ENCODE measurements at regions not wholly inside any gene's neighbourhood (a gene's known extent, or its start where the extent isn't known, plus 50 kb on each side); places are given as distances from the start of the nearest gene placed in this dataset.
"Not testable (repeated sequence)": the region's sequence is repeated elsewhere in the genome, so short reads cannot be mapped to it uniquely, and the experiment has no call there.

- no peak for DNase-seq
Measured at GRCh38 chr4:153929675-153930074, 140.8 kb upstream of the SFRP2 start.

DNA sequence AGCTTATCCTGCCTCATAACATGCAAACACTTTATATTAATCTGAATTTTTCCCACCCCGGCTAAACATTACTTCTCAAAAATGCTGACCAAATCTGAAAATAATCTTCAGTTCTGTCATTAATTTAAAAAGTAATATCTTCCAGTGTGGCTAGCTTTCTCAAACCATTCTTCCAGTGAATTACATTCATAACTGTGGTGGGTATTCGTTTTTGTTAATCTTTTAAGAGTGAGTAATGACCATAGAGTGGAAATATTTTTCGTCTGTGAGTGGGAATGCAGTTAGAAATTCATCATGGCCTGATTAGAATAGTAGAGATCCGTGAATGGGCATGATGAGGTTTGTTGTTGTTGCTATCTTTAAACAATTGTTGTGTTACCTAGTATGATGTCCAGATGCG lies 138.6 kb upstream of the SFRP2 start:
- no peak for DNase-seq

GRCh38 chr4:153922148-153922547 lies 133.3 kb upstream of the SFRP2 start:
- no peak for DNase-seq

GRCh38 chr4:153919667-153920066 lies 130.8 kb upstream of the SFRP2 start:
- DNase-seq: no peak

DNA sequence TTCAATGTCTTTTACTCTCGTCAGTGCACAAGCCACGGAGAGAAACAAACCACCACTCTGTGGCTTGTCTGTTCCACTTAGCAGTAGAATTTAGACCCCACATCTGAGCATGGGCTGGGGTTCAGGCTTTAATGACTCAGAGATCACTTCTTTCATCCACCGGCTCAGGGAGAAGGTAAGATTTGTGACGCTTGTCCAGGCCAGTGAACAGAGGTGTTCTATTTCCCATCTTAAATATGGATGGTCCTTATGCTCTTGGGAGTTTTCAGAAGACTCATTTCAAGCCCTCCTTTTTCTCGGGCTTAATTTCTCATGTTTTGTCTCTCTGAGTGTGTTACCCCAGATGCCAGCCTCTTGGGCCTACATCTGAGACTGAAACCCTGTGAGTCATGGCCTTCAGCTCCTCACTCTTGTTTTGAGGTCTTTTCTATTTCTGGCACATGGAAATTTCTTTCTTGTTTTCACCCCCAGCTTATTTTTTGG lies 127.4 kb upstream of the SFRP2 start:
- no peak for DNase-seq

DNA sequence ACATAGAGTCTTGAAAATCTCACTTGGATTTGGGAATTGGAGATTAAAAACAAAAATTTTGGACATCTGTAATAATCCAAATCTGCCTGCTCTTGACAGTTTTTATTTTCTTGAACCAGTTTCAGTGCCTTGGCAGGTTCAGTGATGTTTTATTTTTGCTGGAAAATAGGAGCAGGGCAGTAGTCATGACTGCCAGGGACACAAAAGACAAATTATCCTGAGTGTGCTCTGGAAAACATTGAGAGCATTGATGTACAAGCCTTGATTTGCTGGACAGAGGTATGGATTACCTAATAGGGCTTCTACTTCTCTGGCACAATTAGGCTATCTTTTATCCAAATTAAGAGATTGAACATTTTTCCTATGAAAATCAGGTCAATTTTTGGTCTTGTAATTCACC lies 123.4 kb upstream of the SFRP2 start:
- no peak for DNase-seq

GRCh38 chr4:153909672-153910071 lies 120.8 kb upstream of the SFRP2 start:
- DNase-seq: no peak

- no peak for DNase-seq
Measured at GRCh38 chr4:153906231-153906630, 117.3 kb upstream of the SFRP2 start.

DNA sequence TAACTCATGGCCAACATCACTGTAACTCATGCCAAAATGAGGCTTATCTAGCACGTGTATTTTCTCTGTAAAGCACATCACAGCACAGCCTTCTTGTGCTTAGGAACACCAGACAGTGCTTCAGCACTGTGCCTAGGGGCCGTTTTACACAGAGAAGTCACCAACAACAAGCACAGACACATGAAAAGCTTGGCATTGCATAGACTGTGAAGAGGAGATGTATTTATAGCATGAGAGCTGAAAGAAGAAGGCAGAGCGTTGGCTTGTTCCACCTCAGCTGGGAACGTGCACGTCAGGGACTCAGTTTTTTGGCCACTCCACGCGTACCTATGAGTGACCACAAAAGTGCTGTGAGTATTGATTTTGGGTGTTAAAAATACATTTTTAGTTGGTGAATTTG lies 116.3 kb upstream of the SFRP2 start:
- DNase-seq: no peak

GRCh38 chr4:153904011-153904410 lies 115.1 kb upstream of the SFRP2 start:
- no peak for DNase-seq

DNA sequence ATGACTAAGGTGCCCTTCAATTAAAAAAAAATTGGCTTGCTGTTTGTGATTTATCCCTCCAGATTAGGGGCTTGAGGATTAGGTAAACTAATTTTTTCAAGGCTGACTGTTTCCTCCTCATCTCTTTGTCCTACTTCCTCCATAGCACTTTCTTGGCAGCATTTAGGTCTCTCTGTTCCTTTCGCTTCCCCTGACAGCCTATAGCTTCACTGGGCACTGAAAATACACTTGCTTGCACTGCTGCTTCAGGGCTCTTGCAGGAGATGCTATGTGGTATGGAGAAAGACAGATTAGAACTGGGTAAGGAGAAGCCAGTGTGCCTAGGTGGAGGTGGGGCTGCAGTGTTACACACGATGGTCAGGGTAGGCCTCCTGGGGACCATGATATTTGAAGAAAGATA lies 112.3 kb upstream of the SFRP2 start:
- DNase-seq: no peak

- no peak for DNase-seq
Measured at GRCh38 chr4:153900426-153900825, 111.5 kb upstream of the SFRP2 start.

DNA sequence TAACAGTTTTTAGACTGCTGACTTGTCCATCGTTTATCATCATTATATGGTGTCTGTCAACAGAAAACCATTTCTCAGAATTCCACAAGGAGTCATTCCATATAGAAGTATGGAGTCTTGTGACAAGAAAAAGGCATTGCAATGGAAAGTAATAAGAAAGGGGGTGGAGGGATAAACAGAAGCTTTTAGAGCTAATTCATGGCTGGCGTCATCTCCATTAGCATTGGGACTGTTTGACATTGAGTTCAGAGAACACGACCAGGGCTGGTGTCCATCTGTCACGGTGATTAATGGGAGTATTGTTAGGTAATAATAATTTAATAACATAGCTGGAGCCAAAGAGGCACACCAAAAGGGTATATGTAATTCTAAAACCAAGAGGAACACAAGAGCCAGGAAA lies 101.9 kb upstream of the SFRP2 start:
- DNase-seq: no peak

GRCh38 chr4:153887217-153887616 lies 98.3 kb upstream of the SFRP2 start:
- DNase-seq: no peak

DNA sequence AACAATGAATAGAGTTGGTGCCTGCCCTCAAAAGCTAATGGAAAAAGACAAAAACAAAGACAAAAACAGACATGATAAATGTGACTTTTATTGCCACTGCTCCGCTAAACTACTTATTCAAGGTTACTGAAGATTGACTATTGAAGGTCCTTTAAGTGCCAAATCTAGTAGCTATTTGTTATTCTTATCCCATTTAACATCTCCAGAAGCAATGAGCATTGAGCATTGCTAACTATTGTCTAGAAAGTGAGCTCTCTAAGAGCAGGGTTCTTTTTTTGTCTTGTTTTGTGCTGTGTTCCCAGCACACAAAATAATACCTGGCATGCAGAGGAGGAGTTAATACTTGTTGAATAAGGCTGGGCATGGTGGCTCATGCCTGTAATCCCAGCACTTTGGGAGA lies 95.4 kb upstream of the SFRP2 start:
- no peak for DNase-seq

DNA sequence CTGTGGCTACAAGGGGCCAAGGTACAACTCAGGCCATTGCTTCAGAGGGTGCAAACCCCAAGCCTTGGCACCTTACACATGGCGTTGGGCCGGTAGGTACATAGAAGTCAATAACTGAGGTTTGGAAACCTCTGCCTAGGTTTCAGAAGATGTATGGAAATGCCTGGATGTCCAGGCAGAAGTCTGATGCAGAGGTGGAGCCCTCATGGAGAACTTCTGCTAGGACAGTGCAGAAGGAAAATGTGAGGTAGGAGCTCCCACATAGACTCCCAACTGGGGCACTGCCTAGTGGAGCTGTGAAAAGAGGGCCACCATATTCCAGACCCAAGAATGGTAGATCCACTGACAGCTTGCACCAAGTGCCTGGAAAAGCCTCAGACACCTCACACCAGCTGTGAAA lies 92.1 kb upstream of the SFRP2 start:
- DNase-seq: no peak

DNA sequence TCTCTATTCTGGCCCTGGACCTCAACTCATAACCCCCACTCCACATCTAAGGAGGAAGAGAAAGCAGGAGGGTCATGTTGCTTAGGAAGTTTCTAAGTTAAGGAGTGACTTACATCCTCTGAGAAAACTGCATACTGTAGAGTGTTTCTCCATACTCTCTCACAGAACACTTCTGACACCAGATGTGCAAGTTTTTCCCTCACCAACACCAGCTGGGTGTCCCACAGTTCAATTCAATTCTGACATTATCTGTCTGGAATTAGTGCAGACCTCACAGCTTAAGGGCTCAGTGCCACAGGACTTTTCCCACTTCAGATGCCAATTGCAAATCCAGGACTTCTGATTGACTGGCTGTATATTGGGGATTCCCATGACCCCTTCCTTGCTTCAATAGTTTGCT lies 89.0 kb upstream of the SFRP2 start:
- no peak for DNase-seq

- no peak for DNase-seq
Measured at GRCh38 chr4:153873741-153874140, 84.9 kb upstream of the SFRP2 start.

DNA sequence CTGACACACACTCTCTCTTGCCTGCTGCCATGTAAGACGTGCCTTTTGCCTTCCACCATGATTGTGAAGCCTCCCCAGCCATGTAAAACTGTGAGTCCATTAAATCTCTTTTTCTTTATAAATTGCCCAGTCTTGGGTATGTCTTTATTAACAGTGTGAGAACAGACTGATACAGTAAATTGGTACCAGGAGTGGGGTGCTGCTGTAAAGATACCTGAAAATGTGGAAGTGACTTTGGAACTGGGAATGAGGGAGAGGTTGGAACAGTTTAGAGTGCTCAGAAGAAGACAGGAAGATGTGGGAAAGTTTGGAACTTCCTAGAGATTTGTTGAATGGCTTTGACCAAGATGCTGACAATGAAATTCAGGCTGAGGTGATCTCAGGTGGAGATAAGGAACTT lies 77.9 kb upstream of the SFRP2 start:
- DNase-seq: not testable (repeated sequence)

DNA sequence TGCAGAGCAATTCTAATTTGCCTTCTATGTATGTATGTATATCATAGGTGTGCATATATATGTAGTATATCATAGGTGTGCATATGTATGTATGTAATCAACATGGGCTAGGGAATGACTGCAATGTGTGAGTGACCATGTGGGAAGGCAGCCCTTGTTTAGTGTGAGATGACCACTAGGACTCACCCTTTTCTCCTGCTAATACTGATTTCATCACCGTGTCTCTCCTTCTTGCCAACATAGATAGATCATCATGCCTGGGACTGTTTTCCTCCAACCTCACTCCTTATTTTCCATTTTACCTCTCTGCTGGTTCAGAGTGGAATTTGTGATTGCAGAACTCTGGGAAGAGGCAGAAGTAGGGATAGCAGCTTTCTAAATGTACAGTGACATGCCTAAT lies 63.6 kb upstream of the SFRP2 start:
- DNase-seq: no peak

GRCh38 chr4:153850533-153851280 lies 61.8 kb upstream of the SFRP2 start:
- no peak for DNase-seq

DNA sequence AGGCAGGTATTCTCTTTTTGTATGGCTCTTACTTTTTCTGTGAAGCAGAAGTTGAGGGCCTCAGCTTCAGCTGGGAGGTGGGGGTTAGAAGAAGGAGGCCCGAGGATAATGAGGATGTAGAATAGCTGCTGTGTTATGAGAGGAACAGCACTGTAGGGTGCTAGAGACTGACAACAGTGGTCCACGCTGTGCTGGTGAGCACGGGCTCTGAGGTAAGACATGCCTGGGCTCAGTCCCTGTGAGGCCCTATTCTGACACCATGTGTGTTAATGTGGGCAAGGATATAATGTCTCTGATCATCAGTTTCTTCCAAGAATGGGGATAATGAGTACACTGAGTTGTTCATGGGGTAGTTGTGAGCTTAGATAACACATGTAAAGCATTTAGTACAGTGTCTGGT lies 55.3 kb upstream of the SFRP2 start:
- no peak for DNase-seq

Data from NCI-H526 (cell line).